GM03348 (cell line): ENCODE measurements at regions not wholly inside any gene's neighbourhood (a gene's known extent, or its start where the extent isn't known, plus 50 kb on each side); places are given as distances from the start of the nearest gene placed in this dataset.

ENCODE experiments used
- DNase-seq: peaks from one replicate; pipeline ENCODE4 v3.0.0; 2012; ENCODE audit warnings: low spot score

- peak; percentile 48 for DNase-seq
Measured at GRCh38 chr13:30107521-30108136, 199.7 kb downstream of the KATNAL1 start.

GRCh38 chr13:30107121-30107520 lies 200.2 kb downstream of the KATNAL1 start:
- DNase-seq, result no peak

- DNase-seq, result no peak
Measured at GRCh38 chr13:30105381-30105780, 202.0 kb downstream of the KATNAL1 start.

GRCh38 chr13:30103161-30103840 lies 204.1 kb downstream of the KATNAL1 start:
- DNase-seq, result peak; percentile 29

- DNase-seq, result no peak
Measured at GRCh38 chr13:30100226-30100625, 207.1 kb downstream of the KATNAL1 start.

- DNase-seq, result no peak
Measured at GRCh38 chr13:30097701-30098100, 209.7 kb downstream of the KATNAL1 start.

GRCh38 chr13:30097089-30097488 lies 210.3 kb downstream of the KATNAL1 start:
- DNase-seq, result no peak

GRCh38 chr13:30094015-30094414 lies 213.3 kb downstream of the KATNAL1 start:
- DNase-seq, result no peak

GRCh38 chr13:30093236-30093635 lies 214.1 kb downstream of the KATNAL1 start:
- no peak for DNase-seq

GRCh38 chr13:30091691-30092090 lies 215.7 kb downstream of the KATNAL1 start:
- DNase-seq, result no peak

- DNase-seq, result no peak
Measured at GRCh38 chr13:30091035-30091434, 216.3 kb downstream of the KATNAL1 start.

- DNase-seq, result no peak
Measured at GRCh38 chr13:30088312-30088855, 219.0 kb downstream of the KATNAL1 start.

- no peak for DNase-seq
Measured at GRCh38 chr13:30085087-30085486, 222.3 kb downstream of the KATNAL1 start.

- DNase-seq, result no peak
Measured at GRCh38 chr13:30082391-30082790, 225.0 kb downstream of the KATNAL1 start.

GRCh38 chr13:30081331-30081730 lies 226.0 kb downstream of the KATNAL1 start:
- no peak for DNase-seq

- no peak for DNase-seq
Measured at GRCh38 chr13:30079501-30079900, 227.8 kb downstream of the KATNAL1 start.

- DNase-seq, result no peak
Measured at GRCh38 chr13:30078059-30078458, 227.6 kb upstream of the UBL3 start.

- DNase-seq, result no peak
Measured at GRCh38 chr13:30077240-30077735, 226.9 kb upstream of the UBL3 start.

GRCh38 chr13:30074955-30075614 lies 224.7 kb upstream of the UBL3 start:
- no peak for DNase-seq

- DNase-seq, result no peak
Measured at GRCh38 chr13:30074431-30074830, 224.0 kb upstream of the UBL3 start.

- no peak for DNase-seq
Measured at GRCh38 chr13:30072818-30073186, 222.4 kb upstream of the UBL3 start.

GRCh38 chr13:30071969-30072817 lies 221.8 kb upstream of the UBL3 start:
- DNase-seq, result no peak
